ENCODE measurements at regions not wholly inside any gene's neighbourhood (a gene's known extent, or its start where the extent isn't known, plus 50 kb on each side); places are given as distances from the start of the nearest gene placed in this dataset.

GRCh38 chr13:61013796-61014195, 401.9 kb downstream of the PCDH20 start:
- H3K36me3 ChIP-seq = no peaks in the 10 kb centered on the region
- H3K4me3 ChIP-seq = no peak overlapping the region
- H3K9me3 ChIP-seq = no peaks in the 10 kb centered on the region
- TF ChIP-seq POLR2AphosphoS5 (IDR thresholded peaks at IDR 0.05; ENCODE audit: insufficient read depth in 1 of 2, low read depth in 1 of 2) (no peak), POLR2A (IDR thresholded peaks at IDR 0.05) (no peak), CTCF (IDR thresholded peaks at IDR 0.05) (no peak)
- DNase-seq (ENCODE audit: extremely low spot score in 2 of 2) = no peak
- no peaks in the 10 kb centered on the region for H3K4me1 ChIP-seq
- no peaks in the 10 kb centered on the region for H3K27me3 ChIP-seq
- intact Hi-C loops (cut with DNase I) = no loop called here
- no peak overlapping the region for H3K27ac ChIP-seq

GRCh38 chr13:61010358-61010757, 405.3 kb downstream of the PCDH20 start:
- intact Hi-C loops (cut with DNase I) = no loop called here

GRCh38 chr13:61002686-61003085, 413.0 kb downstream of the PCDH20 start:
- Histone ChIP-seq H3K9me3 (no peaks in the 10 kb centered on the region), H3K4me3 (no peak overlapping the region), H3K27ac (no peak overlapping the region), H3K4me1 (no peaks in the 10 kb centered on the region), H3K27me3 (no peaks in the 10 kb centered on the region), H3K36me3 (no peaks in the 10 kb centered on the region)
- TF ChIP-seq CTCF (IDR thresholded peaks at IDR 0.05) (no peak), POLR2AphosphoS5 (IDR thresholded peaks at IDR 0.05; ENCODE audit: insufficient read depth in 1 of 2, low read depth in 1 of 2) (no peak), POLR2A (IDR thresholded peaks at IDR 0.05) (no peak)
- intact Hi-C loops (cut with DNase I) = no loop called here
- DNase-seq (ENCODE audit: extremely low spot score in 2 of 2) = no peak

More at GRCh38 chr13:61010358-61010757, 405.3 kb downstream of the PCDH20 start:
- TF ChIP-seq POLR2AphosphoS5 (IDR thresholded peaks at IDR 0.05; ENCODE audit: insufficient read depth in 1 of 2, low read depth in 1 of 2) = no peak
- no peak for TF ChIP-seq CTCF (IDR thresholded peaks at IDR 0.05)
- no peak for TF ChIP-seq POLR2A (IDR thresholded peaks at IDR 0.05)
- DNase-seq (ENCODE audit: extremely low spot score in 2 of 2) = no peak
- Histone ChIP-seq H3K9me3 (no peaks in the 10 kb centered on the region), H3K36me3 (no peaks in the 10 kb centered on the region), H3K27me3 (no peaks in the 10 kb centered on the region), H3K4me3 (no peak overlapping the region), H3K27ac (no peak overlapping the region), H3K4me1 (no peaks in the 10 kb centered on the region)

- Histone ChIP-seq H3K27ac (no peak overlapping the region), H3K27me3 (no peaks in the 10 kb centered on the region), H3K4me1 (no peaks in the 10 kb centered on the region), H3K36me3 (no peaks in the 10 kb centered on the region), H3K4me3 (no peak overlapping the region), H3K9me3 (no peaks in the 10 kb centered on the region)
- no peak for DNase-seq (ENCODE audit: extremely low spot score in 2 of 2)
- TF ChIP-seq POLR2A (IDR thresholded peaks at IDR 0.05) (no peak), CTCF (IDR thresholded peaks at IDR 0.05) (no peak), POLR2AphosphoS5 (IDR thresholded peaks at IDR 0.05; ENCODE audit: insufficient read depth in 1 of 2, low read depth in 1 of 2) (no peak)
- intact Hi-C loops (cut with DNase I) = no loop called here
Observed at GRCh38 chr13:60990032-60990733, 425.5 kb downstream of the PCDH20 start.

- TF ChIP-seq CTCF (IDR thresholded peaks at IDR 0.05) (no peak), POLR2A (IDR thresholded peaks at IDR 0.05) (no peak)
- intact Hi-C loops (cut with DNase I) = no loop called here
- DNase-seq (ENCODE audit: extremely low spot score in 2 of 2) = no peak
- Histone ChIP-seq H3K27ac (no peak overlapping the region), H3K27me3 (no peaks in the 10 kb centered on the region), H3K4me3 (no peak overlapping the region), H3K36me3 (no peaks in the 10 kb centered on the region), H3K4me1 (no peaks in the 10 kb centered on the region), H3K9me3 (no peaks in the 10 kb centered on the region)
Observed at GRCh38 chr13:60986301-60986700, 429.3 kb downstream of the PCDH20 start.

All from vagina (tissue), 2 donors.